HepG2 (cell line): ENCODE measurements at regions not wholly inside any gene's neighbourhood (a gene's known extent, or its start where the extent isn't known, plus 50 kb on each side); places are given as distances from the start of the nearest gene placed in this dataset.

Experiments
- ATAC-seq: fragments of 200-7000 bp; cut with Tn5 transposase; 3 replicates; pipeline ENCODE4 v1.9.1; 2020; ENCODE audit warnings: mild to moderate bottlenecking, moderate library complexity
- BruUV-seq: library from RNA; stranded (reverse); fragments of 400-500 nt; replicated peaks from 2 replicates; lab custom pipeline; 2021; lab: Mats Ljungman, UMichigan
- CTCF ChIA-PET: fragments of 300-600 bp; formaldehyde crosslinking; extraction: SDS; loops from one replicate; lab custom pipeline; 2021; ENCODE audit warnings: low total read pairs, inconsistent platforms, low intra/inter-chr PET ratio; lab: Yijun Ruan, JAX
- POLR2A ChIA-PET: fragments of 350-600 bp; sonication (Branson Sonifier 250); formaldehyde crosslinking; loops from one replicate; lab custom pipeline; 2020; ENCODE audit warnings: antibody characterized with exemption, inconsistent platforms; lab: Yijun Ruan, JAX
- DNase-seq: peaks from one replicate; pipeline ENCODE4 v3.0.0-alpha.2; 2015; ENCODE audit warnings: low spot score
- FAIRE-seq: peaks from 3 replicates; lab custom pipeline; 2011; peaks lifted over from hg19 to GRCh38; lab: Jason Lieb, UNC
- H2AFZ ChIP-seq: one replicate; pipeline ENCODE4 v1.6.1; 2011; ENCODE audit warnings: low read length, inconsistent platforms
- H3K27ac ChIP-seq: fragments of 300-600 bp; 3 replicates; pipeline ENCODE4 v1.8.0; 2011; ENCODE audit warnings: mixed run types, mild to moderate bottlenecking, mixed read lengths, low read length, inconsistent platforms; ENCODE audit not compliant: insufficient read depth; ENCODE audit errors: extremely low read length
- H3K27me3 ChIP-seq, 2 experiments: fragments of 200-600 bp in 1 of 2; 2 replicates in 1 of 2; 3 replicates in 1 of 2; pipeline versions ENCODE4 v1.6.0 to v1.8.0; 2011; ENCODE audit warnings: low read length in 2 of 2, mild to moderate bottlenecking in 2 of 2, moderate library complexity in 2 of 2, inconsistent platforms in 1 of 2; ENCODE audit not compliant: insufficient read depth in 2 of 2, control insufficient read depth in 1 of 2
- H3K36me3 ChIP-seq, 2 experiments: fragments of 200-600 bp in 1 of 2; replicated peaks in 1 of 2; 2 replicates in 1 of 2; 3 replicates in 1 of 2; pipeline versions ENCODE4 v1.5.1 to v1.8.0; 2011; ENCODE audit warnings: low read length in 2 of 2, inconsistent platforms in 1 of 2; ENCODE audit not compliant: insufficient read depth in 2 of 2, control insufficient read depth in 1 of 2
- H3K4me1 ChIP-seq: 2 replicates; pipeline ENCODE4 v1.5.1; 2012; ENCODE audit warnings: low read length, inconsistent platforms; ENCODE audit not compliant: insufficient read depth
- H3K4me2 ChIP-seq: 2 replicates; pipeline ENCODE4 v1.6.0; 2011; ENCODE audit warnings: low read depth, low read length, inconsistent platforms
- H3K4me3 ChIP-seq, 3 experiments: fragments of 200-600 bp in 1 of 3; sonication (generic), shearing (Covaris generic) in 1 of 3; replicated peaks in 1 of 3; 2 replicates each; pipeline ENCODE4 v1.5.1; 2011 to 2016; ENCODE audit warnings: low read length in 3 of 3, inconsistent platforms in 2 of 3, low read depth in 2 of 3, mild to moderate bottlenecking in 2 of 3, control low read depth in 1 of 3, mixed read lengths in 1 of 3; ENCODE audit not compliant: insufficient read depth in 1 of 3
- H3K79me2 ChIP-seq: one replicate; pipeline ENCODE4 v1.6.1; 2011; ENCODE audit warnings: low read length, inconsistent platforms; ENCODE audit not compliant: insufficient read depth
- H3K9ac ChIP-seq: 2 replicates; pipeline ENCODE4 v1.6.0; 2011; ENCODE audit warnings: mild to moderate bottlenecking, low read depth, low read length, inconsistent platforms; ENCODE audit not compliant: insufficient read depth
- H3K9me3 ChIP-seq: 2 replicates; pipeline ENCODE4 v1.5.1; 2012; ENCODE audit warnings: mild to moderate bottlenecking, low read length
- H4K20me1 ChIP-seq: 2 replicates; pipeline ENCODE4 v1.6.0; 2011; ENCODE audit warnings: inconsistent platforms, mild to moderate bottlenecking, low read length, moderate library complexity; ENCODE audit not compliant: insufficient read depth
- ATF6 ChIP-seq: sonication (generic); formaldehyde crosslinking; conservative IDR thresholded peaks from 2 replicates; pipeline ENCODE4 v1.4.0; 2020; ENCODE audit warnings: missing genetic modification reagents
- BRD4 ChIP-seq: sonication (generic); formaldehyde crosslinking; IDR thresholded peaks from 2 replicates; pipeline ENCODE4 v1.4.0; 2020; ENCODE audit warnings: missing genetic modification reagents
- CENPT ChIP-seq: sonication (generic); formaldehyde crosslinking; IDR thresholded peaks from 2 replicates; pipeline ENCODE4 v1.8.0; 2022; ENCODE audit warnings: low read depth, mild to moderate bottlenecking, moderate library complexity, missing genetic modification reagents
- CREB1 ChIP-seq, 2 experiments: fragments of 450-650 bp in 1 of 2; IDR thresholded peaks; 2 replicates each; pipeline ENCODE4 v1.6.1; 2016 to 2017; ENCODE audit warnings: control low read depth in 1 of 2, mild to moderate bottlenecking in 1 of 2, missing compliant biosample characterization in 1 of 2, missing genetic modification characterization in 1 of 2
- ETV6 ChIP-seq: sonication (generic); formaldehyde crosslinking; conservative IDR thresholded peaks from 2 replicates; pipeline ENCODE4 v1.4.0; 2020; ENCODE audit warnings: missing genetic modification reagents
- FOXA1 ChIP-seq, 2 experiments: fragments of 450-650 bp in 1 of 2; sonication (generic) in 1 of 2; formaldehyde crosslinking in 1 of 2; IDR thresholded peaks; 2 replicates each; pipeline versions ENCODE4 v1.4.0 to v1.6.1; 2016 to 2020; ENCODE audit warnings: missing genetic modification reagents in 1 of 2
- FOXC1 ChIP-seq: sonication (generic); formaldehyde crosslinking; IDR thresholded peaks from 2 replicates; pipeline ENCODE4 v1.8.0; 2022; ENCODE audit warnings: mild to moderate bottlenecking, missing genetic modification reagents, borderline replicate concordance
- HOXD1 ChIP-seq: sonication (generic); formaldehyde crosslinking; IDR thresholded peaks from 2 replicates; pipeline ENCODE4 v1.5.0; 2020; ENCODE audit warnings: missing genetic modification reagents
- MAFG ChIP-seq: sonication (generic); formaldehyde crosslinking; IDR thresholded peaks from 2 replicates; pipeline ENCODE4 v1.5.1; 2020; ENCODE audit warnings: mild to moderate bottlenecking, missing genetic modification reagents
- RFX5 ChIP-seq: IDR thresholded peaks from 2 replicates; pipeline ENCODE4 v1.6.1; 2011; ENCODE audit warnings: low read depth, low read length, improper control_type of control experiment
- XBP1 ChIP-seq: sonication (generic); formaldehyde crosslinking; IDR thresholded peaks from 2 replicates; pipeline ENCODE4 v1.5.0; 2020; ENCODE audit warnings: missing genetic modification reagents
- XRCC5 ChIP-seq: fragments of 200-400 bp; formaldehyde crosslinking; optimal IDR thresholded peaks from 2 replicates; pipeline ENCODE3; 2017; ENCODE audit warnings: mild to moderate bottlenecking, low read length
- ZFP36L2 ChIP-seq: sonication (generic); formaldehyde crosslinking; IDR thresholded peaks from 2 replicates; pipeline ENCODE4 v1.4.0; 2020; ENCODE audit warnings: missing genetic modification reagents
- ZNF556 ChIP-seq: sonication (generic); formaldehyde crosslinking; IDR thresholded peaks from 2 replicates; pipeline ENCODE4 v1.4.0; 2020; ENCODE audit warnings: mild to moderate bottlenecking, missing genetic modification reagents, borderline replicate concordance
- ZNF558 ChIP-seq: sonication (generic); formaldehyde crosslinking; IDR thresholded peaks from 2 replicates; pipeline ENCODE4 v1.9.0; 2022; ENCODE audit warnings: mild to moderate bottlenecking, missing genetic modification reagents, borderline replicate concordance
- ZNF672 ChIP-seq: sonication (generic); formaldehyde crosslinking; IDR thresholded peaks from 2 replicates; pipeline ENCODE4 v1.8.1; 2022; ENCODE audit warnings: missing genetic modification reagents
- ZNF678 ChIP-seq: sonication (generic); formaldehyde crosslinking; IDR thresholded peaks from 2 replicates; pipeline ENCODE4 v1.4.0; 2020; ENCODE audit warnings: mild to moderate bottlenecking, missing genetic modification reagents
- ZSCAN29 ChIP-seq: sonication (generic); formaldehyde crosslinking; conservative IDR thresholded peaks from 2 replicates; pipeline ENCODE4 v1.4.0; 2020; ENCODE audit warnings: mild to moderate bottlenecking, missing genetic modification reagents
- WGBS: methylation state at CpG from one replicate; pipeline ENCODE4 v1.1.6; 2017; ENCODE audit warnings: low lambda C conversion rate; 5-methylcytosine and 5-hydroxymethylcytosine counted together
- in situ Hi-C: cut with HindIII; loops from 2 replicates; pipeline ENCODE4 v1.10.0; 2017; ENCODE audit warnings: low pct_unique_long_range_greater_than_20kb; ENCODE audit not compliant: extremely low pct_ligation_motif_present
- intact Hi-C: fragments of 100-400 bp; cut with micrococcal nuclease; formaldehyde crosslinking; loops from one replicate; pipeline ENCODE4 v1.10.0; 2022; ENCODE audit not compliant: unreplicated experiment

GRCh38 chr20:4502756-4503155 lies 183.5 kb upstream of the PRNP start:
- H3K27ac ChIP-seq, result no peak overlapping the region
- DNase-seq (no peak), FAIRE-seq (no peak), ATAC-seq (no peak)
- H3K4me3 ChIP-seq, result no peak overlapping the region
- no peak overlapping the region for H3K4me2 ChIP-seq
- no peaks in the 10 kb centered on the region for H3K4me1 ChIP-seq
- no peaks in the 10 kb centered on the region for H3K36me3 ChIP-seq
- BruUV-seq, result no TSS peak
- ChIA-PET POLR2A (no interaction called here), CTCF (no interaction called here)
- in situ Hi-C loops, result no loop called here
- no peak for TF ChIP-seq ZNF558 (CRISPR knock-in tag)
- TF ChIP-seq FOXA1 (IDR thresholded peaks at IDR 0.05), result no peak
- TF ChIP-seq FOXA1 (CRISPR knock-in tag; IDR thresholded peaks at IDR 0.05), result no peak
- no peaks in the 10 kb centered on the region for H3K79me2 ChIP-seq
- H4K20me1 ChIP-seq, result no peaks in the 10 kb centered on the region
- intact Hi-C loops, result no loop called here
- peaks cover 10% of the 10 kb centered on the region; the same call in 1 of the 2 replicates for H3K9me3 ChIP-seq
- H2AFZ ChIP-seq, result no peak overlapping the region
- 6% methylated on average over 4 of the region's 4 CpGs for WGBS
- peaks cover 0 to 2% of the 10 kb centered on the region in 2 experiments; a peak in 1 of 5 replicates for H3K27me3 ChIP-seq
- H3K9ac ChIP-seq, result no peak overlapping the region

GRCh38 chr20:4493386-4493785 lies 192.9 kb upstream of the PRNP start:
- Histone ChIP-seq H3K9me3 (no peaks in the 10 kb centered on the region), H3K9ac (no peak overlapping the region), H3K4me3 (no peak overlapping the region), H4K20me1 (no peaks in the 10 kb centered on the region), H3K36me3 (no peaks in the 10 kb centered on the region), H3K27ac (no peak overlapping the region), H3K79me2 (no peaks in the 10 kb centered on the region), H3K4me1 (no peaks in the 10 kb centered on the region), H2AFZ (no peak overlapping the region), H3K4me2 (no peak overlapping the region), H3K27me3 (peaks cover 0 to 4% of the 10 kb centered on the region in 2 experiments; a peak in 1 of 5 replicates)
- BruUV-seq, result no TSS peak
- DNase-seq (no peak), FAIRE-seq (no peak), ATAC-seq (no peak)
- 0% methylated on average over 2 of the region's 2 CpGs for WGBS
- CTCF ChIA-PET, result no interaction called here
- in situ Hi-C loops (no loop called here), intact Hi-C loops (no loop called here)
- POLR2A ChIA-PET, result no interaction called here
- TF ChIP-seq CENPT (CRISPR knock-in tag) (no peak), BRD4 (CRISPR knock-in tag) (no peak), MAFG (no peak), HOXD1 (no peak), ZNF556 (no peak), ZFP36L2 (CRISPR knock-in tag) (no peak), RFX5 (no peak), ZSCAN29 (no peak), XBP1 (CRISPR knock-in tag) (no peak), FOXC1 (CRISPR knock-in tag) (no peak), ZNF672 (no peak), CREB1 (IDR thresholded peaks at IDR 0.05) (no peak), CREB1 (CRISPR knock-in tag; IDR thresholded peaks at IDR 0.05) (no peak), XRCC5 (no peak), ZNF678 (CRISPR knock-in tag) (no peak), ETV6 (CRISPR knock-in tag) (no peak), ATF6 (CRISPR knock-in tag) (no peak)
